CD4-positive, alpha-beta T cell treated with Interleukin-17A for 1 hour (primary cell): ENCODE measurements at regions not wholly inside any gene's neighbourhood (a gene's known extent, or its start where the extent isn't known, plus 50 kb on each side); places are given as distances from the start of the nearest gene placed in this dataset.
"Not testable (repeated sequence)": the region's sequence is repeated elsewhere in the genome, so short reads cannot be mapped to it uniquely, and the experiment has no call there.

ENCODE experiments used
- DNase-seq: peaks from one replicate; pipeline ENCODE4 v3.0.0-alpha.2; 2020

GRCh38 chr14:48333221-48333920, 658.0 kb upstream of the MDGA2 start:
- no peak for DNase-seq

GRCh38 chr14:48331421-48331820, 656.0 kb upstream of the MDGA2 start:
- no peak for DNase-seq

GRCh38 chr14:48325486-48325885, 650.1 kb upstream of the MDGA2 start:
- no peak for DNase-seq

- no peak for DNase-seq
Observed at GRCh38 chr14:48323665-48324064, 648.3 kb upstream of the MDGA2 start.

- DNase-seq, result no peak
Observed at GRCh38 chr14:48319823-48320222, 644.4 kb upstream of the MDGA2 start.

- DNase-seq, result no peak
Observed at GRCh38 chr14:48304729-48305128, 629.3 kb upstream of the MDGA2 start.

GRCh38 chr14:48289701-48290100, 614.3 kb upstream of the MDGA2 start:
- DNase-seq, result no peak

GRCh38 chr14:48285217-48285616, 609.8 kb upstream of the MDGA2 start:
- not testable (repeated sequence) for DNase-seq

GRCh38 chr14:48275301-48275700, 599.9 kb upstream of the MDGA2 start:
- DNase-seq, result no peak

GRCh38 chr14:48274826-48275225, 599.4 kb upstream of the MDGA2 start:
- no peak for DNase-seq

GRCh38 chr14:48267926-48268325, 592.5 kb upstream of the MDGA2 start:
- not testable (repeated sequence) for DNase-seq

GRCh38 chr14:48266201-48266600, 590.8 kb upstream of the MDGA2 start:
- DNase-seq, result not testable (repeated sequence)

GRCh38 chr14:48261436-48261835, 586.0 kb upstream of the MDGA2 start:
- DNase-seq, result no peak

GRCh38 chr14:48260394-48261295, 585.2 kb upstream of the MDGA2 start:
- DNase-seq, result not testable (repeated sequence)

GRCh38 chr14:48259876-48260275, 584.5 kb upstream of the MDGA2 start:
- DNase-seq, result not testable (repeated sequence)

GRCh38 chr14:48259232-48259631, 583.8 kb upstream of the MDGA2 start:
- DNase-seq, result not testable (repeated sequence)

GRCh38 chr14:48258703-48259102, 583.3 kb upstream of the MDGA2 start:
- DNase-seq, result not testable (repeated sequence)

- no peak for DNase-seq
Observed at GRCh38 chr14:48253020-48253419, 577.6 kb upstream of the MDGA2 start.

GRCh38 chr14:48251290-48251689, 575.9 kb upstream of the MDGA2 start:
- DNase-seq, result no peak

GRCh38 chr14:48250575-48250974, 575.2 kb upstream of the MDGA2 start:
- no peak for DNase-seq

GRCh38 chr14:48247977-48248376, 572.6 kb upstream of the MDGA2 start:
- no peak for DNase-seq

- no peak for DNase-seq
Observed at GRCh38 chr14:48243900-48244299, 568.5 kb upstream of the MDGA2 start.

- no peak for DNase-seq
Observed at GRCh38 chr14:48229091-48229490, 553.7 kb upstream of the MDGA2 start.

- DNase-seq, result no peak
Observed at GRCh38 chr14:48193893-48194292, 518.5 kb upstream of the MDGA2 start.
